T-helper 17 cell (primary cell): ENCODE measurements at regions not wholly inside any gene's neighbourhood (a gene's known extent, or its start where the extent isn't known, plus 50 kb on each side); places are given as distances from the start of the nearest gene placed in this dataset.
"Not testable (repeated sequence)": the region's sequence is repeated elsewhere in the genome, so short reads cannot be mapped to it uniquely, and the experiment has no call there.

Source experiments
- ATAC-seq: fragments of 150-1000 bp; cut with Tn5 transposase; 2 replicates; pipeline ENCODE4 v1.10.0; 2021; ENCODE audit warnings: mild to moderate bottlenecking, moderate library complexity
- DNase-seq, 3 donors: peaks; one replicate each; pipeline versions ENCODE4 v3.0.0 to v3.0.0-alpha.2; 2020 to 2021
- H3K9me3 ChIP-seq: one replicate; pipeline ENCODE4 v1.7.0; 2013; ENCODE audit warnings: low read length, mild to moderate bottlenecking; ENCODE audit not compliant: control insufficient read depth, poor library complexity, severe bottlenecking
- H3K27ac Mint-ChIP-seq: one replicate; pipeline ENCODE4 v1.8.0; 2022; ENCODE audit warnings: mild to moderate bottlenecking, moderate library complexity, mixed read lengths
- H3K27me3 Mint-ChIP-seq: one replicate; pipeline ENCODE4 v1.8.0; 2022; ENCODE audit warnings: mixed read lengths
- H3K36me3 Mint-ChIP-seq: one replicate; pipeline ENCODE4 v1.8.0; 2022; ENCODE audit warnings: low read depth, mixed read lengths
- H3K4me1 Mint-ChIP-seq: one replicate; pipeline ENCODE4 v1.8.0; 2022; ENCODE audit warnings: mild to moderate bottlenecking, mixed read lengths
- H3K4me3 Mint-ChIP-seq: one replicate; pipeline ENCODE4 v1.8.0; 2022; ENCODE audit warnings: mild to moderate bottlenecking, moderate library complexity, mixed read lengths

DNA sequence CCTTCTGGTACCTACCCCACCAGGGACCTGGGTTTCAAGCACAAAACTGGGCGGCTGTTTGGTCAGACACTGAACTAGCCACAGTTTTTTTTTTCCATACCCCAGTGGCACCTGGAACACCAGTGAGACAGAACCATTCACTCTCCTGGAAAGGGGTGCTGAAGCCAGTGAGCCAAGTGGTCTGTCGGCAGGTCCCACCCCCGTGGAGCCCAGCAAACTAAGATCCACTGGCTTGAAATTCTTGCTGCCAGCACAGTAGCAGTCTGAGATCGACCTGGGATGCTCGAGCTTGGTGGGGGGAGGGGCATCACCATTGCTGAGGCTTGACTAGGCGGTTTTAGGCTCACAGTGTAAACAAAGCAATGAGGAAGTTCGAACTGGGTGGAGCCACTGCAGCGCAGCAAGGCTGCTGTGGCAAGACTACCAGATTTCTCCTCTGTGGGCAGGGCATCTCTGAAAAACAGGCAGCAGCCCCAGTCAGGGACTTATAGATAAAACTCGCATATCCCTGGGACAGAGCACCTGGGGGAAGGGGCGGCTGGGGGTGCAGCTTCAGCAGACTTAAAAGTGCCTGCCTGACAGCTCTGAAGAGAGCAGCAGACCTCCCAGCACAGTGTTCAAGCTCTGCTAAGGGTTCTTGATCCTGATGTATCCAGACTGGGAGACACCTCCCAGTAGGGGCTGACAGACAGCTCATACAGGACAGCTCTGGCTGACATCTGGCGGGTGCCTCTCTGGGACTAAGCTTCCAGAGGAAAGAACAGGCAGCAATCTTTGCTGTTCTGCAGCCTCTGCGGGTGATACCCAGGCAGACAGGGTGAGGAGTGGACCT, 223.0 kb downstream of the COX18 start:
- no peak for ATAC-seq
- H3K27me3 Mint-ChIP-seq = no peaks in the 10 kb centered on the region
- no peak overlapping the region for H3K4me3 Mint-ChIP-seq
- no peaks in the 10 kb centered on the region for H3K4me1 Mint-ChIP-seq
- no peak overlapping the region for H3K27ac Mint-ChIP-seq
- DNase-seq = no peak
- H3K36me3 Mint-ChIP-seq = no peaks in the 10 kb centered on the region
- no peaks in the 10 kb centered on the region for H3K9me3 ChIP-seq

DNA sequence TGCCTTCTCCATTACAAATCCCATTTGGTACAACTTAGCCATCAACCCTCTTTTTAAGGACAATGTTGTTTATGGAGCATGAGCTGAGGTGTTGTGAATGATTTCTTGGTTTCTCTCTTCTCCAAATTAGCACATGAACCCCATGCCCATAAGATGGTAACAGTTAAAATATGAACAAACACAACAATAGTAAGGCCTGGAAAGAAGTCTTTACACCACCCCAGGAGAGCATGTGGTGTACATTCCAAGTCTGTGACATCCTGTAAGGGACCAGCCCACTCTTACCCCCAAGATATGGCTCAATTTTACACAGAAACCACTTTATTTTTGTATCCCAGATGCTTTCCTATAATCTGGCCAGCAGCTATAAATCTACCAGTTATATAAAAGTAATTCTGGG, 226.1 kb downstream of the COX18 start:
- Mint-ChIP-seq H3K36me3 (no peaks in the 10 kb centered on the region), H3K4me3 (no peak overlapping the region), H3K27me3 (no peaks in the 10 kb centered on the region), H3K27ac (no peak overlapping the region), H3K4me1 (no peaks in the 10 kb centered on the region)
- no peak for DNase-seq
- ATAC-seq = no peak
- no peaks in the 10 kb centered on the region for H3K9me3 ChIP-seq

GRCh38 chr4:72842323-72842722, 227.2 kb downstream of the COX18 start:
- no peak overlapping the region for H3K27ac Mint-ChIP-seq
- no peaks in the 10 kb centered on the region for H3K4me1 Mint-ChIP-seq
- no peak for DNase-seq
- no peaks in the 10 kb centered on the region for H3K36me3 Mint-ChIP-seq
- ATAC-seq = no peak
- H3K4me3 Mint-ChIP-seq = no peak overlapping the region
- H3K27me3 Mint-ChIP-seq = no peaks in the 10 kb centered on the region
- no peaks in the 10 kb centered on the region for H3K9me3 ChIP-seq

DNA sequence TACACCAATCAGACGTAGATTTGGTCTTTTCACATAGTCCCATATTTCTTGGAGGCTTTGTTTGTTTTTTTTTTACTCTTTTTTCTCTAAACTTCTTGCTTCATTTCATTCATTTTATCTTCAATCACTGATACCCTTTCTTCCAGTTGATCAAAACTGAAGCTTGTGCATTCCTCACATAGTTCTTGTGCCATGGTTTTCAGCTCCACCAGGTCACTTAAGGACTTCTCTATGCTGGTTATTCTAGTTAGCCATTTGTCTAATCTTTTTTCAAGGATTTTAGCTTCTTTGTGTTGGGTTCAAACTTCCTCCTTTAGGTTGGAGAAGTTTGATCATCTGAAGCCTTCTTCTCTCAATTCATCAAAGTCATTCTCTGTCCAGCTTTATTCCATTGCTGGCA, 229.3 kb downstream of the COX18 start:
- not testable (repeated sequence) for H3K4me3 Mint-ChIP-seq, H3K9me3 ChIP-seq, DNase-seq, H3K36me3 Mint-ChIP-seq, H3K27ac Mint-ChIP-seq, H3K4me1 Mint-ChIP-seq, H3K27me3 Mint-ChIP-seq, ATAC-seq

DNA sequence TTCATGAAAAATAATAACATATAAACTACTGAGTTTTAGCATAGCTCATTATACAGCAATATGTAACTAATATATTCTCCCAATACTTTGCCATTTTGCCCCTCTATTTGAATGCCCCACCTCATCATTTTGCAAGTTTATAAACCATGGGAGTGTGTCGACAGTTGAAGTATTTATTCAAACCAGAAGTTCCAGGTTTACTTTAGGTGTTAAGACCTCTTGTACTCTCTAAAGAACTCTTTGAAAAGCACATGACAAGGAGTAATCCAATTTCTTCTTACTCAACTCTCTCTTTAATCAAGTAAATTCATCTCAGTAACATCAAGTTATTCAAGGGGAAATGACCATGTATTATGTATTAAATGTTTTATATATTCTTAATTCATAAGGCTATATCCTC, 240.7 kb downstream of the COX18 start:
- H3K36me3 Mint-ChIP-seq = no peaks in the 10 kb centered on the region
- no peak overlapping the region for H3K4me3 Mint-ChIP-seq
- no peak overlapping the region for H3K27ac Mint-ChIP-seq
- H3K9me3 ChIP-seq = no peaks in the 10 kb centered on the region
- DNase-seq (no peak), ATAC-seq (no peak)
- no peaks in the 10 kb centered on the region for H3K27me3 Mint-ChIP-seq
- no peaks in the 10 kb centered on the region for H3K4me1 Mint-ChIP-seq

DNA sequence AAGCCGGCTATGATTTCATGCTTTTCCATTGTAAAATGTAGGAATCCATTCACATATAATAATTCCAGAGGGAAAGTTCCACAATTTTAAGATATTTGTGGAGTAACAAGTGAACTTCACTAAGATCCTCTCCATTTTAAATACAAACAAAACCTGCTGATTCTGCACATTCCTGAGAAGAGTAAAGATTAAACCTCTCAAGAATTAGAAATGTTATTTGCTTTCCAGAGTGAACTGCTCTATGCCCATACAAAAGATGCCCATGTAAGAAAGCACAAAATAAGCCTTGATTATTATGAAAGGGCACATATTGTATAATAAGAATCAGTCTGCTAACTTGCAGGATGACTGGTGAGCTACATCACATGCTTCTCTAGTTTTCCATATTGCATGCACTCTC, 241.5 kb downstream of the COX18 start:
- no peak for ATAC-seq

DNA sequence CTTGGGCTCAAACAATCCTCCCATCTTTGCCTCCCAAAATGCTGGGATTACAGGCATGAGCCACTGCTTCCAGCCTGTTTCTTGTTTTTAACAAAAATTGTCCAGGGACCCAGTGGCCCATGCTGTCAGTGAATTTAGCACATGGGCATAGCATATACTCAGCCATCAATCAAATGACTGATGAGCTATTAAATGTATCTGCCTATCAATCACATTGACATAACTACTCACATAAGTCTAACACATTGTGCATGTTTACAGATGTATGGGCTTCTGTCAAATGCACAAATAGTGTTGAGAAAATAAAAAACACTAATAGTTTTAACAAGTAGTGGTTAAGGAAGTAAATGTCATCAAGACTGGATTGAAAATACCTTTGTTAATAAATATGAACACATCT, 249.4 kb downstream of the COX18 start:
- DNase-seq = no peak
- peaks cover 7% of the 10 kb centered on the region for H3K27me3 Mint-ChIP-seq
- no peaks in the 10 kb centered on the region for H3K4me1 Mint-ChIP-seq
- no peak overlapping the region for H3K4me3 Mint-ChIP-seq
- no peaks in the 10 kb centered on the region for H3K36me3 Mint-ChIP-seq
- no peak overlapping the region for H3K27ac Mint-ChIP-seq
- no peak for ATAC-seq
- no peaks in the 10 kb centered on the region for H3K9me3 ChIP-seq

More for the DNA sequence above, 241.5 kb downstream of the COX18 start:
- no peaks in the 10 kb centered on the region for H3K9me3 ChIP-seq
- no peak overlapping the region for H3K27ac Mint-ChIP-seq
- no peak overlapping the region for H3K4me3 Mint-ChIP-seq
- no peaks in the 10 kb centered on the region for H3K4me1 Mint-ChIP-seq
- no peak for DNase-seq
- H3K36me3 Mint-ChIP-seq = no peaks in the 10 kb centered on the region
- no peaks in the 10 kb centered on the region for H3K27me3 Mint-ChIP-seq

DNA sequence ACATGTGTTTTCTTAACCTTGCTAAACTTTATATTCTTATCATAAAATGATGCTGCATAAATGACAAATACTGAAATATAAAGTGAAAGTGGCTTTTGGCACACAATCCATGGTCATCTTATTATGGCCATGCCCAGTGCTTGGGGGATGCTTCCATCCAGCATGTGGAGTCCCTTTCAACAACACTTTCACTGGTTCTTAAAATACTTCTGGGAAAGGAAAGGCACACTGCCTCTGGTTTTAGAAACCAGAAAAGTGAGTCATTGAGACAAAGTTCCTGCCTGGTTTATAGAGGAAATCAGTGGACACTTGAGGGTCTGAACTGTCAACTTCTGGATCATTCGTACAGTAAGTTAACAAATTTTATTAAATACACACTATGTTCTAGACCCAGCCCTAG, 248.0 kb upstream of the ADAMTS3 start:
- no peaks in the 10 kb centered on the region for H3K4me1 Mint-ChIP-seq
- no peak overlapping the region for H3K4me3 Mint-ChIP-seq
- no peak for DNase-seq
- H3K27ac Mint-ChIP-seq = no peak overlapping the region
- peaks cover 7% of the 10 kb centered on the region for H3K27me3 Mint-ChIP-seq
- H3K36me3 Mint-ChIP-seq = no peaks in the 10 kb centered on the region
- ATAC-seq = no peak
- H3K9me3 ChIP-seq = no peaks in the 10 kb centered on the region

DNA sequence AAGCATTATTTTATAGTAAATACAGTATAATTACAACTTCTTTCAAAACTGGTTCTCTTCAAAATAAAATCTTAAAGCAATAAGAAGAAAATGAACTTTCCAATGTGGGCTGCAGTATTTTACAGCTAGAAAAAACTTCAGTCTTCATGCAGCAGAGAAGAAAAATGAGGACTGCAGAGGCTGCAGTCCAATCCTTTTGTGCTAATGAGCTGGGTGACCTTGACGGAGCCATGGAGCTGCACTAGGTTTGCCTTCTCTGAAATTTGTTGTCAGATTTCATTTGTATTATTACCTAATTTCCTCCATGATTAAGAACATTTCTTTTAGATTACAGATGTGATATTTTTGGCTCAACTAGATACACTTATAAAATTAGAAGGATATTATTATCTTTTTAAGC, 245.2 kb upstream of the ADAMTS3 start:
- H3K27ac Mint-ChIP-seq = no peak overlapping the region
- H3K36me3 Mint-ChIP-seq = no peaks in the 10 kb centered on the region
- DNase-seq (no peak), ATAC-seq (no peak)
- H3K4me3 Mint-ChIP-seq = no peak overlapping the region
- H3K4me1 Mint-ChIP-seq = no peaks in the 10 kb centered on the region
- H3K27me3 Mint-ChIP-seq = peaks cover 7% of the 10 kb centered on the region
- no peaks in the 10 kb centered on the region for H3K9me3 ChIP-seq

DNA sequence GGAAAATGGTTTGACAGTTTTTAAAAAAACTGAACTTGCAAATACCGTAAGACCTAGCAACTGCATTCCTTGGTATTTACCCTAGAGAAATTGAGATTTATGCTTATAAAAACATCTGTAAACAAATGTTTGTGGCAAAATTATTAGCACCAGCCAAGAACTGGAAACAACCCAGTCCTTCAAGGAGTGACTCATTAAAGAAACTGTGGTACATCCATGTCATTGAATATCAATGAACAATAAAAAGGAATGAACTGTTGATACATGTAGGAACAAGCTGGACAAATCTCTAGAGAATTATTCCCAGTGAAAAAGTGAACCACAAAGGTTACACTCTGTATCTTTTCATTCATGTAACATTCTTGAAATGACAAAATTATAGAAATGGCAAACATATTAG, 240.2 kb upstream of the ADAMTS3 start:
- H3K9me3 ChIP-seq = no peaks in the 10 kb centered on the region
- Mint-ChIP-seq H3K4me1 (no peaks in the 10 kb centered on the region), H3K27ac (no peak overlapping the region), H3K4me3 (no peak overlapping the region), H3K36me3 (no peaks in the 10 kb centered on the region), H3K27me3 (no peaks in the 10 kb centered on the region)
- ATAC-seq (no peak), DNase-seq (no peak)

GRCh38 chr4:72805284-72805683, 236.3 kb upstream of the ADAMTS3 start:
- Mint-ChIP-seq H3K27me3 (no peaks in the 10 kb centered on the region), H3K4me1 (no peaks in the 10 kb centered on the region), H3K27ac (no peak overlapping the region), H3K4me3 (no peak overlapping the region), H3K36me3 (no peaks in the 10 kb centered on the region)
- H3K9me3 ChIP-seq = no peaks in the 10 kb centered on the region
- no peak for ATAC-seq
- DNase-seq = no peak

DNA sequence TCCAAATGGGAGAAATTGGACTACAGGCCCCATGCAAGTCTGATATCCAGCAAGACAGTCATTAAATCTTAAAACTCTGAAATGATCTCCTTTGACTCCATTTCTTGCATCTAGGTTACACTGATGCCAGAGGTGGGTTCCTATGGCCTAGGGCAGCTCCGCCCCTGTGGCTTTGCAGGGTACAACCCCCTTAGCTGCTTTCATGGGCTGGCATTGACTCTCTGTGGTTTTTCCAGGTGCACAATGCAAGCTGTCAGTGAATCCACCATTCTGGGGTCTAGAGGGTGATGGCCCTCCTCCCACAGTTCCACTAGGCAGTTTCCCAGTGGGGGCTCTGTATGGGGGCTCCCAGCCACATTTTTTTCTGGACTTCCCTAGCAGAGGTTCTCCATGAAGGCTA, 228.5 kb upstream of the ADAMTS3 start:
- Mint-ChIP-seq H3K36me3 (peaks cover 2% of the 10 kb centered on the region), H3K4me3 (no peak overlapping the region), H3K4me1 (no peaks in the 10 kb centered on the region), H3K27me3 (no peaks in the 10 kb centered on the region), H3K27ac (no peak overlapping the region)
- ATAC-seq (no peak), DNase-seq (no peak)
- H3K9me3 ChIP-seq = no peaks in the 10 kb centered on the region

DNA sequence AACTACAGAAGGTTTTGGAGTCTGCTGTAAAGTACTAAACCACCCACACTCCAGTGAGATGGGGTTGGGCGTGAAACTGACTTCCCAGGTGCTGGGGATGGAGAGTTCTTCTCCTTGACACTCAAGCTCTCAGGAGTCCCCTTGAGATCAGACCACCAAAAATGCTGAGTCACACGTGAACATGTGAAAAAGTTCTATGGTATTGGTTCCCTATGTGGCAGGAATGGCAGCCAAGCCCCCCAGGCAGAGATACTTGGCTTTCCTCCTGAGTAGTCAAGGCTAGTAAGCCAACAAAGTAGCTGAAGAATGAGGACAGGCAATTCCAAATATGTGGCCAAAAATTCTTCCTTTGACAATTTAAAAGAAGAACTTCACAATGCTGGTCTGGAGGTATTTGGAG, 222.0 kb upstream of the ADAMTS3 start:
- no peaks in the 10 kb centered on the region for H3K36me3 Mint-ChIP-seq
- H3K27me3 Mint-ChIP-seq = no peaks in the 10 kb centered on the region

DNA sequence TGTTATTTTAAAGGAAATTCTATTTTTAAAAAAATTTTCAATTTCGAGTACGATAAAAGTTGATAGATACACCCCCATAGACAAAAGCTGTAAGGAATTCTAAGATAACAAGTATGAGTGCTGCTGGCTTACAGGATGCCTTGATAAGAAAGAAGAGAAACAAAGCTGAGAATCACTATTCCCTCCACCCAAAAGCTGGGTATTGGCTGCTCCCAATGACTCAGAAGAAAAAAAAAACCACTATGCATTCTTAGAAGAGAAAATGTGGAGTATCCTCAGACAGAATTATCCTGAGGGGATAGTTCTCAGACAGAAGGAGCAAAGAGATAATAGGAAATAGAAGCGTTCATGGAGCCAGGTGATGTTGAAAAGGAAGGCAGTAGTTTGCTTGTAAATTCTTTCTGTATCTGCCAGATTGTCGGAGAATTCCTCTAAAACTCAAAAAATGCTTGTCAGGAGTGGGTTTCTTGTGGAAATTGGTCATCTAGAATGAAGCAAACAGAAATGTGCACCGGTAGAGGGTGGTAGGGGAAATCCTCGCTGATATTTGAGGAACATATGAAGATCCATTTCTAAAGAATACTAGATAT, 217.5 kb upstream of the ADAMTS3 start:
- no peaks in the 10 kb centered on the region for H3K27me3 Mint-ChIP-seq
- no peak overlapping the region for H3K4me3 Mint-ChIP-seq
- no peak for DNase-seq
- no peaks in the 10 kb centered on the region for H3K4me1 Mint-ChIP-seq
- no peak for ATAC-seq
- no peaks in the 10 kb centered on the region for H3K36me3 Mint-ChIP-seq
- H3K9me3 ChIP-seq = no peaks in the 10 kb centered on the region
- no peak overlapping the region for H3K27ac Mint-ChIP-seq

More for the DNA sequence above, 222.0 kb upstream of the ADAMTS3 start:
- no peak for ATAC-seq
- Mint-ChIP-seq H3K4me1 (no peaks in the 10 kb centered on the region), H3K27ac (no peak overlapping the region), H3K4me3 (no peak overlapping the region)
- no peaks in the 10 kb centered on the region for H3K9me3 ChIP-seq
- DNase-seq = no peak
